Psoas muscle (tissue), 7 donors: ENCODE measurements at regions not wholly inside any gene's neighbourhood (a gene's known extent, or its start where the extent isn't known, plus 50 kb on each side); places are given as distances from the start of the nearest gene placed in this dataset.

ENCODE experiments used
- ATAC-seq, 4 donors: fragments of 200-7000 bp; cut with Tn5 transposase; one replicate each; pipeline ENCODE4 v1.9.1; 2020; ENCODE audit warnings: moderate library complexity in 3 of 4, mild to moderate bottlenecking in 2 of 4
- DNase-seq, 2 donors: peaks; one replicate each; pipeline ENCODE4 v3.0.0-alpha.2; 2020
- H3K27ac ChIP-seq: fragments of 200-600 bp; one replicate; pipeline ENCODE4 v1.8.0; 2022
- H3K27me3 ChIP-seq, 3 donors: fragments of 200-600 bp in 1 of 3; one replicate each; pipeline versions ENCODE4 v1.6.1 to v1.8.0; 2013 to 2022; ENCODE audit warnings: low read length in 2 of 3, mild to moderate bottlenecking in 2 of 3, moderate library complexity in 1 of 3; ENCODE audit not compliant: insufficient read depth in 3 of 3
- H3K36me3 ChIP-seq, 2 donors: fragments of 200-600 bp in 1 of 2; one replicate each; pipeline versions ENCODE4 v1.6.1 to v1.8.0; 2013 to 2022; ENCODE audit warnings: low read depth in 1 of 2, mild to moderate bottlenecking in 1 of 2, moderate library complexity in 1 of 2; ENCODE audit not compliant: insufficient read depth in 1 of 2
- H3K4me1 ChIP-seq: fragments of 200-600 bp; one replicate; pipeline ENCODE4 v1.8.0; 2022
- H3K4me3 ChIP-seq: fragments of 200-600 bp; one replicate; pipeline ENCODE4 v1.8.0; 2022; ENCODE audit warnings: mild to moderate bottlenecking
- H3K9me3 ChIP-seq: fragments of 200-600 bp; one replicate; pipeline ENCODE4 v1.8.0; 2022
- CTCF ChIP-seq: fragments of 200-600 bp; IDR thresholded peaks from one replicate; pipeline ENCODE4 v1.8.0; 2022; ENCODE audit warnings: antibody characterized with exemption
- WGBS, 3 donors: extraction: QIAGEN DNeasy Blood & Tissue Kit; methylation state at CpG; one replicate each; pipeline versions ENCODE4 v1.1.6 to v1.1.7; 2013; 5-methylcytosine and 5-hydroxymethylcytosine counted together
- intact Hi-C, 2 donors: fragments of 100-400 bp; cut with DNase I; formaldehyde crosslinking; loops; one replicate each; pipeline versions ENCODE4 v1.11.0 to v1.14.2; 2022
- donor health status: healthy with polysubstance abuse.
- donor health status: DM: no; HTN: no; CAD: no; lungs with moderate emphysema.
- donor health status: Bipolar disorder and iron deficiency.
- donor health status: healthy.
- donor health status: DM: yes; HTN: yes; CAD: no.
- donor health status: DM: no; HTN: no; CAD: no.
- donor health status: DM: yes; HTN: yes; CAD: no.

DNA sequence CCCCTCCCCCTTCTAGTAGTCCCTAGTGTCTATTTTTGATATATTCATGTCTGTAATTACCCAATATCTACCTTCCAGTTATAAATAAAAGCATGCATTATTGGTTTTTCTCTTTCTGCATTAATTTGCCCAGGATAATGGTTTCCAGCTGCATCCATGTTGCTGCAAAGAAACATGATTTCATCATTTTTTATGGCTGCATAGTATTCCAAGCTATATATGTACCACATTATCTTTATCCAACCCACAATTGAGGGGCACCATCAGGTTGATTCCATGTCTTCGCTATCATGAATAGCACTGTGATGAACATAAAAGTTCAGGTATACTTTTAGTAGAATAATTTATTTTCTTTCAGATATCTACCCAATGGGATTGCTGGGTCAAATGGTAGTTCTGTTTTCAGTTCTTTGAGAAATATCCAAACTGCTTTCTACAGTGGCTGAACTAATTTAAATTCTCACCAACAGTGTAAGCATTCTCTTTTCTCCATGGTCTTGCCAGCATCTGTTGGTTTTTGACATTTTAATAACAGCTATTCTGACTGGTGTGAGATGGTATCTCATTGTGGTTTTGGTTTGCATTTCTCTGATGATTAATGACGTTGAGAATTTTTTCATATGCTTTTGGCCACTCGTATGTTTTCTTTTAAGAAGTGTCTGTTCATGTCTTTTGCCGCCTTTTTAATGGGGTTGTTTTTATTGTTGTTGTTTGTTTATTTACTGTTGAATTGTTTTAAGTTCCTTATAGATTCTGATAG, 746.1 kb upstream of the MEF2C start:
- H3K27me3 ChIP-seq: no peaks in the 10 kb centered on the region
- H3K27ac ChIP-seq: no peak overlapping the region
- ATAC-seq (no peak), DNase-seq (no peak)
- H3K9me3 ChIP-seq: peaks cover 10% of the 10 kb centered on the region
- intact Hi-C loops: no loop called here
- H3K36me3 ChIP-seq: no peaks in the 10 kb centered on the region
- H3K4me3 ChIP-seq: no peak overlapping the region
- no peaks in the 10 kb centered on the region for H3K4me1 ChIP-seq
- no peak for TF ChIP-seq CTCF
- WGBS, 3 donors: 84 to 88% (median 85%) methylated on average over 4 of the region's 4 CpGs

DNA sequence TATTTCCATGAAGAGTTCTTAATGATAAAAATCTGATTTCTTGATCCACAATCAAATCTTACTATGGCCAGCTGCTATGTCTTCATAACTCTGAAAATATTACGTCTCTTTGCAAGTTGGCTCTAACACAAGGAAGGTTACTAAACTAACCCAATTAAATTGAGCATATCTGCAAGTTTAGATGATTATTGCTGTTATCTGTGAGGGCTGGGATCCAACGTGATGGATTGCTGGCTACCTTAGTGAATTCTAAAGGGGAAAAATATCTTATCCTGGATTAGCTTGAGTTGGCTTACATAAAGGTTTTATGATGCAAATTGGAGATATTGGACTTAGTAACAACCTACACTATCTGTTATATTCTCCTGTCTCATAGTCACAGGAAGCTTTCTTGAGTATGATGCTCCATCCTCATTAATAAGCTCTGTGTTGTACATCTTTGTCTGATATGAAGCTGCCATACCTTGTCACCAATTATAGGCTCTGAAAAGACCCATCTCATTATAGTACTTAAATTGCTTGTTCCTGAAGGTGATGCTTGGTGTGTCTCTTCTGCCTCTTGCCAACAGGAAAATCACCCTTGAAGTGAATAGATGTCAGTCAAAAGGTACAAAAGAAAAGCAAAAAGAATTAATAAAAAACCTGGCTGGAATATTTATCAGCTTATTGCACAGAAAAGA, 733.0 kb upstream of the MEF2C start:
- TF ChIP-seq CTCF: no peak

DNA sequence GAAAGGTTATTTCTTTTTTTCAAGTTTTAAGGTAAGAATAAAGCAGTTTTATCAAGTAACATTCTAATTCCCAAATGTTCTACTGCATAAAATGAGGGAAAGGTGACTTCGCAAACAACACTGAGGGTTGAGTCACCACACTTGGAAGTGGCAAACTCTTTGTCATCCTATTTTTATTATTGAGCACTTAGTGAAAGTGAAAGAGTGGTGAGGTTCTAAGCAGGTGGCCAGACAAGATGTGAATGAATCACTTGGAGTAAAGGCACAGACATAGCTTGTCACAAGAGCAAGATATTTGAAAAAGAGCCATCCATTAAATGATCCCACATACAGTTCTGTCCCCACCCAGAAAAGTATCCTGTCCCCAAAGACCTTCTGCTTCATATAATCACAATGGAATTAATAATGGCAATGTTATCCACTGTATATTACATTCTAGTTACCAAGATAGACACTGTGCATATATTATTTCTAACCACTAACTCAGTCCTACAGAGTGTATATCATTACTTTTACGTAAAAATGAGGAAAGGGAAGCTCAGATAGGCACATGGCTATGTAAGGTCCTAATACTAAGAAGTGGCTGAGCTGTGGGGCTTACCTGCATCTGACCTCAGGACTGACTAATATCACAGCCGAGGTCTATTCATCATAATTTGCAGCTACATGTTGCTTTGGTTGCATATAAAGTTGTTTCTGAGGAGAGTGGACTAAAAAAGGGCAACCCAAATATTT, 730.4 kb upstream of the MEF2C start:
- Histone ChIP-seq H3K4me1 (no peaks in the 10 kb centered on the region), H3K4me3 (no peak overlapping the region), H3K27ac (no peak overlapping the region), H3K27me3 (no peaks in the 10 kb centered on the region), H3K9me3 (no peaks in the 10 kb centered on the region), H3K36me3 (no peaks in the 10 kb centered on the region)
- no peak for DNase-seq
- TF ChIP-seq CTCF: no peak
- intact Hi-C loops: no loop called here
- 86 to 94% (median 94%) methylated on average over 3 of the region's 3 CpGs for WGBS, 3 donors
- ATAC-seq: no peak

More for the DNA sequence above, 733.0 kb upstream of the MEF2C start:
- no peak for ATAC-seq
- no peak overlapping the region for H3K4me3 ChIP-seq
- no peaks in the 10 kb centered on the region for H3K9me3 ChIP-seq
- intact Hi-C loops: no loop called here
- no peaks in the 10 kb centered on the region for H3K4me1 ChIP-seq
- WGBS, 3 donors: 60 to 74% (median 64%) methylated on average over 2 of the region's 2 CpGs
- H3K27ac ChIP-seq: no peak overlapping the region
- no peaks in the 10 kb centered on the region for H3K36me3 ChIP-seq
- DNase-seq: no peak
- H3K27me3 ChIP-seq: no peaks in the 10 kb centered on the region

GRCh38 chr5:89606939-89607534, 724.1 kb upstream of the MEF2C start:
- Histone ChIP-seq H3K4me3 (no peak overlapping the region), H3K4me1 (no peaks in the 10 kb centered on the region), H3K27me3 (no peaks in the 10 kb centered on the region), H3K27ac (no peak overlapping the region), H3K36me3 (no peaks in the 10 kb centered on the region), H3K9me3 (no peaks in the 10 kb centered on the region)
- no peak for TF ChIP-seq CTCF
- intact Hi-C loops: no loop called here
- WGBS, 3 donors: 70 to 82% (median 76%) methylated on average over 4 of the region's 4 CpGs
- DNase-seq (no peak), ATAC-seq (no peak)
